OCI-LY1 (cell line): ENCODE measurements at regions not wholly inside any gene's neighbourhood (a gene's known extent, or its start where the extent isn't known, plus 50 kb on each side); places are given as distances from the start of the nearest gene placed in this dataset.

Source experiments
- H2AFZ ChIP-seq: fragments of 200-600 bp; sonication (generic), shearing (Covaris generic); 2 replicates; pipeline ENCODE4 v1.6.0; 2014; ENCODE audit warnings: antibody characterized with exemption, mild to moderate bottlenecking, low read length
- H3F3A ChIP-seq: fragments of 200-600 bp; sonication (generic), shearing (Covaris generic); 2 replicates; pipeline ENCODE4 v1.6.0; 2014; ENCODE audit warnings: mild to moderate bottlenecking, antibody characterized with exemption, low read length, moderate library complexity; ENCODE audit not compliant: insufficient read depth
- H3K27ac ChIP-seq: fragments of 200-600 bp; sonication (generic); 2 replicates; pipeline ENCODE4 v1.5.1; 2014; ENCODE audit warnings: low read length, mixed run types, mild to moderate bottlenecking, low read depth; ENCODE audit not compliant: poor library complexity, severe bottlenecking
- H3K27me3 ChIP-seq: fragments of 200-600 bp; sonication (generic); 2 replicates; pipeline ENCODE4 v1.6.0; 2014; ENCODE audit warnings: antibody characterized with exemption, mild to moderate bottlenecking, low read length, moderate library complexity; ENCODE audit not compliant: insufficient read depth
- H3K36me3 ChIP-seq: fragments of 200-600 bp; sonication (generic); 2 replicates; pipeline ENCODE4 v1.6.1; 2014; ENCODE audit warnings: mild to moderate bottlenecking, antibody characterized with exemption, low read length, moderate library complexity, mixed read lengths; ENCODE audit not compliant: insufficient read depth
- H3K4me1 ChIP-seq: fragments of 200-600 bp; sonication (generic); 2 replicates; pipeline ENCODE4 v1.5.1; 2014; ENCODE audit warnings: mild to moderate bottlenecking, low read length, moderate library complexity; ENCODE audit not compliant: insufficient read depth, severe bottlenecking
- H3K4me2 ChIP-seq: fragments of 200-600 bp; sonication (generic), shearing (Covaris generic); 2 replicates; pipeline ENCODE4 v1.6.1; 2014; ENCODE audit warnings: low read length
- H3K4me3 ChIP-seq: fragments of 200-600 bp; sonication (generic); 2 replicates; pipeline ENCODE4 v1.5.1; 2014; ENCODE audit warnings: low read length, low read depth, mild to moderate bottlenecking, mixed read lengths; ENCODE audit not compliant: poor library complexity, severe bottlenecking
- H3K79me2 ChIP-seq: fragments of 200-600 bp; shearing (Covaris generic); 2 replicates; pipeline ENCODE4 v1.6.1; 2016; ENCODE audit warnings: mixed run types, low read length, mixed read lengths; ENCODE audit not compliant: insufficient read depth
- H3K9ac ChIP-seq: fragments of 200-600 bp; sonication (generic), shearing (Covaris generic); 2 replicates; pipeline ENCODE4 v1.6.1; 2014; ENCODE audit warnings: mild to moderate bottlenecking, low read length, mixed read lengths
- H3K9me2 ChIP-seq: fragments of 200-600 bp; sonication (generic), shearing (Covaris generic); 2 replicates; pipeline ENCODE4 v1.6.1; 2014; ENCODE audit warnings: low read depth, mild to moderate bottlenecking, low read length, mixed read lengths
- H3K9me3 ChIP-seq: fragments of 200-600 bp; shearing (Covaris generic); 2 replicates; pipeline ENCODE4 v1.6.1; 2014; ENCODE audit warnings: low read length, mixed read lengths
- H4K20me1 ChIP-seq: fragments of 200-600 bp; sonication (generic), shearing (Covaris generic); 2 replicates; pipeline ENCODE4 v1.6.0; 2016; ENCODE audit warnings: mild to moderate bottlenecking, low read length; ENCODE audit not compliant: insufficient read depth
- EZH2 ChIP-seq: fragments of 200-600 bp; sonication (generic), shearing (Covaris generic); IDR thresholded peaks from 2 replicates; pipeline ENCODE4 v1.8.0; 2017; ENCODE audit warnings: borderline replicate concordance, mixed run types, mild to moderate bottlenecking, antibody characterized with exemption, low read length, moderate library complexity, mixed read lengths
- TF ChIP-seq, protein P1 (sequence below): fragments of 200-600 bp; sonication (generic), shearing (Covaris generic); IDR thresholded peaks from 2 replicates; pipeline ENCODE4 v1.5.1; 2017; ENCODE audit warnings: mild to moderate bottlenecking, antibody characterized with exemption, low read length, moderate library complexity, mixed read lengths

DNA sequence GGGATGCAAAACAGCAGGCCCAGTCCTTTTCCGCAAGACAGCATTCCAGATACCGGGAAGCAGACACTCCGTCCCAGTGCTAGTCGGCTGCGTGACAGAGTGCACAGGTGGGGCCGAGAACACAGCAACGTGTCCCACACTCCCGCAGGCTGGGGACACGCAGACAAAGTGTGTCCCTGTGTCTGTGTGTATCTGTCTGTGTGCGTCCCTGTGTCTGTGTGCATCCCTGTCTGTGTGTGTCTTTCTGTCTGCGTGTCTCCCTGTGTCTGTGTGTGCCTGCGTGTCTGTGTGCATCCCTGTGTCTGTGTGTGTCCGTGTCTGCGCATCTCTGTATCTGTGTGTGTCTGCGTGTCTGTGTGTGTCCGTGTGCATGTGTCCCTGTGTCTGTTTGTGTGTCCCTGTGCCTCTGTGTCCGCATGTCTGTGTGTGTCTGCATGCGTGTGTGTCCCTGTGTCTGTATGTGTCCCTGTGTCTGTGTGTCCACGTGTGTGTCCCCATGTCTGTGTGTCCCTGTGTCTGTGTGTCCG is 137.0 kb downstream of the MRPL36 start:
- Histone ChIP-seq H4K20me1 (no peaks in the 10 kb centered on the region), H2AFZ (no peak overlapping the region), H3K4me1 (no peaks in the 10 kb centered on the region), H3K79me2 (no peaks in the 10 kb centered on the region), H3K27me3 (no peaks in the 10 kb centered on the region), H3K4me3 (no peak overlapping the region), H3K9me3 (no peaks in the 10 kb centered on the region), H3K9me2 (no peaks in the 10 kb centered on the region), H3K9ac (no peak overlapping the region), H3F3A (no peaks in the 10 kb centered on the region), H3K4me2 (no peak overlapping the region), H3K36me3 (no peaks in the 10 kb centered on the region), H3K27ac (no peak overlapping the region)
- TF ChIP-seq, protein P1, sequence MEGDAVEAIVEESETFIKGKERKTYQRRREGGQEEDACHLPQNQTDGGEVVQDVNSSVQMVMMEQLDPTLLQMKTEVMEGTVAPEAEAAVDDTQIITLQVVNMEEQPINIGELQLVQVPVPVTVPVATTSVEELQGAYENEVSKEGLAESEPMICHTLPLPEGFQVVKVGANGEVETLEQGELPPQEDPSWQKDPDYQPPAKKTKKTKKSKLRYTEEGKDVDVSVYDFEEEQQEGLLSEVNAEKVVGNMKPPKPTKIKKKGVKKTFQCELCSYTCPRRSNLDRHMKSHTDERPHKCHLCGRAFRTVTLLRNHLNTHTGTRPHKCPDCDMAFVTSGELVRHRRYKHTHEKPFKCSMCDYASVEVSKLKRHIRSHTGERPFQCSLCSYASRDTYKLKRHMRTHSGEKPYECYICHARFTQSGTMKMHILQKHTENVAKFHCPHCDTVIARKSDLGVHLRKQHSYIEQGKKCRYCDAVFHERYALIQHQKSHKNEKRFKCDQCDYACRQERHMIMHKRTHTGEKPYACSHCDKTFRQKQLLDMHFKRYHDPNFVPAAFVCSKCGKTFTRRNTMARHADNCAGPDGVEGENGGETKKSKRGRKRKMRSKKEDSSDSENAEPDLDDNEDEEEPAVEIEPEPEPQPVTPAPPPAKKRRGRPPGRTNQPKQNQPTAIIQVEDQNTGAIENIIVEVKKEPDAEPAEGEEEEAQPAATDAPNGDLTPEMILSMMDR: no peak
- no peak for TF ChIP-seq EZH2

DNA sequence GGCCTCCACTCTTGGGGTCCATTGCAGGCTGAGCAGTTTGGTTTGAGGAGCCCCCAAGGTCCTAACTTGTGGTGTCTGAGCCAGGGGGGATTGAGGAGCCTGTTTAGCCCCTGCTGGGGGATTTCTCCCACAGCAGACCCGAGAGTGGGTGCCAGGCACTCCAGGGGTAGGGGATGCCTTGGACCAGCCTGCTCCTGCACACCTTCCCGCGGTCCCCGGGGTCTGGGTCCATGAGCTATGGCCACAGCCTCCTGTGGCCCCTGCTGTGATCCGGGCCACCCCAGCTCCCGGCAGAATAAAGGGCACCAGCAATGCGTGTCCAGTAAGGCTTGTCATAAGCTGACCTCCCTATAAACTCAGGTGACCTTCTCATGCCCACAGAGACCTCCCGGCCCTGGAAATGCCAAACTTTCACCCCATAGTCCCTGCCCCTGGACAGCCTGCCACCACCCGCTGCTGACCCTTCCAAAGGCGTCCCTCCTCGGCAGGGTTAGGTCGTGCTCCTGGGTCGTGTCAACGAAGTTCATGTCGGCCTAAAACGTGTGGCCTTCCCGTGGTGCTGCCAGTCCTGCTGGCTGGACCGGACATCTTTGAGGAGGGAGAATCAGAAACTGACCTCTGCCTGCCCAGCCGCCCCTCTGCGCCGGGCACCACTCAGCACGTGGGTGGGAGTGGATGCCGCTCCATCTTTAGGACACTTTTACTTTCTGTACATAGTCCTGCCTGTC is 137.6 kb downstream of the MRPL36 start:
- Histone ChIP-seq H3K79me2 (no peaks in the 10 kb centered on the region), H3K36me3 (no peaks in the 10 kb centered on the region), H4K20me1 (no peaks in the 10 kb centered on the region), H3K9me3 (no peaks in the 10 kb centered on the region), H2AFZ (no peak overlapping the region), H3K27ac (no peak overlapping the region), H3K4me2 (no peak overlapping the region), H3K9ac (no peak overlapping the region), H3K4me3 (no peak overlapping the region), H3K4me1 (no peaks in the 10 kb centered on the region), H3K9me2 (no peaks in the 10 kb centered on the region), H3K27me3 (no peaks in the 10 kb centered on the region), H3F3A (no peaks in the 10 kb centered on the region)
- TF ChIP-seq EZH2: no peak
- TF ChIP-seq, protein P1: no peak

DNA sequence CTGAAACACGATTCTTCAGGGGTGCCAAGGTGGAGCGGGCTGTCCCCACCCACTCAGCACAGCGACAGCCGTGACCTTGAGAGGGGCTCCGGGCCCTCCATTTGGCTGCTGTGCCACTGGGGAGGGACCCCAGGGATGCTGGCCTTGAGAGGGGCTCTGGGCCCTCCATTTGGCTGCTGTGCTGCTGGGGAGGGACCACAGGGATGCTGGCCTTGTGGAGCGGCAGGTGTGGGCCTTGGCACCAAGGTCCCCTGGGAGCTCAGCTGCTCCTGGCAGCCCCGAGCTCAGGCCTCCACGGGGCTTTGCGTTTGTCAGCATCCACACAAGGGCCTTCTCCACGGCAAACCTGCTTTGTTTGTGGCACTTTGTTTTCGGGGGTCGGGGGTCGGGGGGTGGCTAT is 137.6 kb upstream of the LPCAT1 start:
- Histone ChIP-seq H4K20me1 (no peaks in the 10 kb centered on the region), H3K36me3 (no peaks in the 10 kb centered on the region), H3K27ac (no peak overlapping the region), H3K4me2 (no peak overlapping the region), H3K4me1 (no peaks in the 10 kb centered on the region), H3K4me3 (no peak overlapping the region), H3K9me2 (no peaks in the 10 kb centered on the region), H3K9me3 (no peaks in the 10 kb centered on the region), H3K27me3 (no peaks in the 10 kb centered on the region), H3K9ac (no peak overlapping the region), H2AFZ (no peak overlapping the region), H3F3A (no peaks in the 10 kb centered on the region), H3K79me2 (no peaks in the 10 kb centered on the region)
- no peak for TF ChIP-seq EZH2
- TF ChIP-seq, protein P1: no peak
